A673 (cell line): ENCODE measurements at regions not wholly inside any gene's neighbourhood (a gene's known extent, or its start where the extent isn't known, plus 50 kb on each side); places are given as distances from the start of the nearest gene placed in this dataset.
"Not testable (repeated sequence)": the region's sequence is repeated elsewhere in the genome, so short reads cannot be mapped to it uniquely, and the experiment has no call there.

Experiments used
- BruUV-seq: library from RNA; stranded (reverse); fragments of 400-500 nt; replicated peaks from 2 replicates; lab custom pipeline; 2021; lab: Mats Ljungman, UMichigan
- CTCF ChIA-PET: fragments of 300-600 bp; sonication (Branson Sonifier 250); formaldehyde crosslinking; loops from one replicate; lab custom pipeline; 2022; ENCODE audit warnings: antibody characterized with exemption; lab: Charles Lee
- POLR2A ChIA-PET: fragments of 300-600 bp; sonication (Branson Sonifier 250); formaldehyde crosslinking; loops from one replicate; lab custom pipeline; 2022; ENCODE audit warnings: antibody characterized with exemption; ENCODE audit not compliant: low non-redundant PET; lab: Charles Lee
- DNase-seq: peaks from one replicate; pipeline ENCODE4 v3.0.0-alpha.2; 2015; ENCODE audit warnings: low spot score
- H3K27ac ChIP-seq: fragments of 200-600 bp; sonication (generic); 2 replicates; pipeline ENCODE4 v1.5.1; 2016; ENCODE audit warnings: mixed run types, low read depth, mild to moderate bottlenecking, mixed read lengths, antibody characterized with exemption, low read length; ENCODE audit not compliant: poor library complexity, severe bottlenecking
- H3K27me3 ChIP-seq: fragments of 200-600 bp; sonication (generic); replicated peaks from 2 replicates; pipeline ENCODE4 v1.6.1; 2017; ENCODE audit warnings: mixed run types, low read depth, mild to moderate bottlenecking, mixed read lengths, antibody characterized with exemption, low read length; ENCODE audit not compliant: insufficient read depth, poor library complexity
- H3K36me3 ChIP-seq: fragments of 200-600 bp; sonication (generic); 2 replicates; pipeline ENCODE4 v1.6.1; 2016; ENCODE audit warnings: mixed run types, mild to moderate bottlenecking, mixed read lengths, antibody characterized with exemption, low read length; ENCODE audit not compliant: insufficient read depth, poor library complexity, severe bottlenecking
- H3K4me1 ChIP-seq: fragments of 200-600 bp; sonication (generic); 2 replicates; pipeline ENCODE4 v1.6.1; 2017; ENCODE audit warnings: mixed run types, mild to moderate bottlenecking, mixed read lengths, antibody characterized with exemption, low read length; ENCODE audit not compliant: insufficient read depth, poor library complexity, severe bottlenecking
- H3K4me3 ChIP-seq: fragments of 200-600 bp; sonication (generic); 2 replicates; pipeline ENCODE4 v1.5.1; 2016; ENCODE audit warnings: low read depth, mixed run types, mild to moderate bottlenecking, mixed read lengths, low read length; ENCODE audit not compliant: poor library complexity, severe bottlenecking
- H3K9me3 ChIP-seq: fragments of 200-600 bp; sonication (generic); 2 replicates; pipeline ENCODE4 v1.6.1; 2016; ENCODE audit warnings: mixed run types, low read depth, mild to moderate bottlenecking, mixed read lengths, antibody characterized with exemption, low read length; ENCODE audit not compliant: poor library complexity, severe bottlenecking
- CTCF ChIP-seq: fragments of 300-800, 200-600 bp; sonication (generic); conservative IDR thresholded peaks from 2 replicates; pipeline ENCODE4 v1.5.1; 2017; ENCODE audit warnings: low read depth, mild to moderate bottlenecking, antibody characterized with exemption, low read length, moderate library complexity, mixed read lengths
- EZH2 ChIP-seq: fragments of 200-600 bp; sonication (generic); IDR thresholded peaks from 2 replicates; pipeline ENCODE4 v1.6.1; 2017; ENCODE audit warnings: borderline replicate concordance, low read depth, mild to moderate bottlenecking, mixed read lengths, antibody characterized with exemption, low read length; ENCODE audit not compliant: poor library complexity, severe bottlenecking
- intact Hi-C: fragments of 100-400 bp; cut with micrococcal nuclease; formaldehyde crosslinking; loops from one replicate; pipeline ENCODE4 v1.10.0; 2022; ENCODE audit not compliant: unreplicated experiment

- ChIA-PET CTCF (no interaction called here), POLR2A (no interaction called here)
- BruUV-seq: no TSS peak
- H3K36me3 ChIP-seq: no peaks in the 10 kb centered on the region
- no peak for DNase-seq
- intact Hi-C loops: no loop called here
- H3K9me3 ChIP-seq: no peaks in the 10 kb centered on the region
- H3K27me3 ChIP-seq: no peaks in the 10 kb centered on the region
- no peak overlapping the region for H3K27ac ChIP-seq
- H3K4me3 ChIP-seq: no peak overlapping the region
- no peak for TF ChIP-seq CTCF
- TF ChIP-seq EZH2: no peak
- no peaks in the 10 kb centered on the region for H3K4me1 ChIP-seq
Observed at GRCh38 chr9:1184146-1184545, 134.0 kb downstream of the DMRT2 start.

- H3K27ac ChIP-seq, H3K4me1 ChIP-seq, CTCF ChIA-PET, H3K4me3 ChIP-seq, H3K36me3 ChIP-seq, H3K27me3 ChIP-seq, BruUV-seq, DNase-seq, intact Hi-C loops, POLR2A ChIA-PET, H3K9me3 ChIP-seq: not testable (repeated sequence)
Observed at GRCh38 chr9:1187137-1187536, 137.0 kb downstream of the DMRT2 start.

- intact Hi-C loops, H3K9me3 ChIP-seq, POLR2A ChIA-PET, BruUV-seq, H3K4me1 ChIP-seq, H3K4me3 ChIP-seq, H3K27ac ChIP-seq, DNase-seq, H3K36me3 ChIP-seq, H3K27me3 ChIP-seq, CTCF ChIA-PET: not testable (repeated sequence)
Observed at GRCh38 chr9:1195636-1196035, 145.5 kb downstream of the DMRT2 start.

- H3K4me1 ChIP-seq: no peaks in the 10 kb centered on the region
- ChIA-PET POLR2A (no interaction called here), CTCF (no interaction called here)
- BruUV-seq: no TSS peak
- no peak for TF ChIP-seq CTCF
- TF ChIP-seq EZH2: no peak
- no peaks in the 10 kb centered on the region for H3K27me3 ChIP-seq
- no peaks in the 10 kb centered on the region for H3K36me3 ChIP-seq
- H3K4me3 ChIP-seq: no peak overlapping the region
- intact Hi-C loops: no loop called here
- DNase-seq: no peak
- no peaks in the 10 kb centered on the region for H3K9me3 ChIP-seq
- H3K27ac ChIP-seq: no peak overlapping the region
Observed at GRCh38 chr9:1198085-1198484, 147.9 kb downstream of the DMRT2 start.
